ENCODE measurements at regions not wholly inside any gene's neighbourhood (a gene's known extent, or its start where the extent isn't known, plus 50 kb on each side); places are given as distances from the start of the nearest gene placed in this dataset.

DNA sequence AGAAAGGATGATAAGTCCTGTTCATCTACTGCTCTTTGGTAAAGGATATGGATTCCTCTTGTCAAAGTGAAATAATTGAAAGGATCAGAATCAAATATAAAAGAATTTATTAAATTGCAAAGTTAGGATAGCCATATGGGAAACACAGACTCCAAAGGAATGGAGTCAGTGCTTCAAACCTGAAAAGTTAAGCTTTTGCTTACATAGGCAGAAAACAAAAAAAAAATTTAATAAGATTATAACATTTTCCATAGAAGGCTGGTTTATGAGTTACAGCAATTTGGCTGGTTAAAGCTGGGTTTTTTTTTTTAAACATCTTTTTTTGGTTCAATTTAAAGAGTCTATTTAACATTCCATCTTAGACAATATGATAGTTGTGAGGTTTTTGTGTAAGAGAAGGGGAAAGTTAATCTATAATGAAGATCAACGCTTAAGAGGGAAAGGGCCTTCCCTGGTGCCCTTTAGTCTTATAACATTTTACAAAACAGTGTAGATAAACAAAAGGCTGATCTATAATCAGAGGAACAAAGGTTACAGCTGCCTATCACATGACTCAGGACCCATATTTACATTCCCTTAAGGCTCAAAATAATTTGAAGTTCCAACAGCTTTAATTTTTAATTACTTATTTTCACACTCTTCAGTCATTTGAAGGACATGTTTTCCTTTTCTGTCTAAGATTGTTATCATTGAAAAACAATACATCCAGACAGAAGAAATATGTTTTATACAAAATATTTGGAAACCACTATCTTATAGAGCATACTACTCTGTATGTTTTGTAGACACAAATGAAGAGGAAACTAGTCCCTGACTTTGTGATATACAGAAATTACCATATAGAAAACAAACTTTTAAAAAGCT is 234.3 kb upstream of the MBL2 start:
- TF ChIP-seq, protein P1, sequence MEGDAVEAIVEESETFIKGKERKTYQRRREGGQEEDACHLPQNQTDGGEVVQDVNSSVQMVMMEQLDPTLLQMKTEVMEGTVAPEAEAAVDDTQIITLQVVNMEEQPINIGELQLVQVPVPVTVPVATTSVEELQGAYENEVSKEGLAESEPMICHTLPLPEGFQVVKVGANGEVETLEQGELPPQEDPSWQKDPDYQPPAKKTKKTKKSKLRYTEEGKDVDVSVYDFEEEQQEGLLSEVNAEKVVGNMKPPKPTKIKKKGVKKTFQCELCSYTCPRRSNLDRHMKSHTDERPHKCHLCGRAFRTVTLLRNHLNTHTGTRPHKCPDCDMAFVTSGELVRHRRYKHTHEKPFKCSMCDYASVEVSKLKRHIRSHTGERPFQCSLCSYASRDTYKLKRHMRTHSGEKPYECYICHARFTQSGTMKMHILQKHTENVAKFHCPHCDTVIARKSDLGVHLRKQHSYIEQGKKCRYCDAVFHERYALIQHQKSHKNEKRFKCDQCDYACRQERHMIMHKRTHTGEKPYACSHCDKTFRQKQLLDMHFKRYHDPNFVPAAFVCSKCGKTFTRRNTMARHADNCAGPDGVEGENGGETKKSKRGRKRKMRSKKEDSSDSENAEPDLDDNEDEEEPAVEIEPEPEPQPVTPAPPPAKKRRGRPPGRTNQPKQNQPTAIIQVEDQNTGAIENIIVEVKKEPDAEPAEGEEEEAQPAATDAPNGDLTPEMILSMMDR (IDR thresholded peaks at IDR 0.05) = no peak
- no peak for TF ChIP-seq ZFX (IDR thresholded peaks at IDR 0.05; ENCODE audit: borderline replicate concordance)

Measured in 22Rv1 (cell line).